Caco-2 (cell line): ENCODE measurements at regions not wholly inside any gene's neighbourhood (a gene's known extent, or its start where the extent isn't known, plus 50 kb on each side); places are given as distances from the start of the nearest gene placed in this dataset.

Source experiments
- BruUV-seq: library from RNA; stranded (reverse); fragments of 400-500 nt; replicated peaks from 2 replicates; lab custom pipeline; 2021; lab: Mats Ljungman, UMichigan
- CTCF ChIA-PET: fragments of 300-600 bp; sonication (Branson Sonifier 250); formaldehyde crosslinking; loops from one replicate; lab custom pipeline; 2022; ENCODE audit warnings: antibody characterized with exemption; lab: Charles Lee
- POLR2A ChIA-PET: fragments of 300-600 bp; sonication (Branson Sonifier 250); formaldehyde crosslinking; loops from one replicate; lab custom pipeline; 2022; ENCODE audit warnings: antibody characterized with exemption; lab: Charles Lee
- DNase-seq, 2 experiments: peaks; one replicate each; pipeline versions ENCODE4 v3.0.0 to v3.0.0-alpha.2; 2020 to 2022
- H3K27me3 ChIP-seq: replicated peaks from 2 replicates; pipeline ENCODE4 v1.6.0; 2011; ENCODE audit warnings: low read length; ENCODE audit not compliant: control insufficient read depth, insufficient read depth
- H3K36me3 ChIP-seq: 2 replicates; pipeline ENCODE4 v1.5.1; 2011; ENCODE audit warnings: low read length; ENCODE audit not compliant: control insufficient read depth, insufficient read depth
- H3K4me1 ChIP-seq: fragments of 250-450 bp; sonication (Bioruptor Pico); 2 replicates; pipeline ENCODE4 v1.5.1; 2020; ENCODE audit warnings: mild to moderate bottlenecking
- H3K4me3 ChIP-seq: 2 replicates; pipeline ENCODE4 v1.5.1; 2011; ENCODE audit warnings: low read depth, mild to moderate bottlenecking, control low read depth, low read length
- H3K9me3 ChIP-seq: fragments of 250-450 bp; sonication (Bioruptor Pico); 2 replicates; pipeline ENCODE4 v1.5.1; 2020; ENCODE audit warnings: mild to moderate bottlenecking, moderate library complexity
- H3K27ac Mint-ChIP-seq: one replicate; pipeline ENCODE4 v1.8.0; 2022; ENCODE audit warnings: mixed read lengths; ENCODE audit not compliant: unreplicated experiment
- H3K27me3 Mint-ChIP-seq: one replicate; pipeline ENCODE4 v1.8.0; 2022; ENCODE audit warnings: mixed read lengths; ENCODE audit not compliant: insufficient read depth, unreplicated experiment
- H3K36me3 Mint-ChIP-seq: one replicate; pipeline ENCODE4 v1.8.0; 2022; ENCODE audit warnings: mild to moderate bottlenecking, mixed read lengths; ENCODE audit not compliant: insufficient read depth, unreplicated experiment
- H3K4me1 Mint-ChIP-seq: one replicate; pipeline ENCODE4 v1.8.0; 2022; ENCODE audit warnings: low read depth, mixed read lengths; ENCODE audit not compliant: unreplicated experiment
- H3K4me3 Mint-ChIP-seq: one replicate; pipeline ENCODE4 v1.8.0; 2022; ENCODE audit warnings: mild to moderate bottlenecking, moderate library complexity, mixed read lengths; ENCODE audit not compliant: unreplicated experiment
- H3K9me3 Mint-ChIP-seq: one replicate; pipeline ENCODE4 v1.8.0; 2022; ENCODE audit warnings: mixed read lengths; ENCODE audit not compliant: unreplicated experiment
- intact Hi-C: fragments of 100-400 bp; cut with micrococcal nuclease; formaldehyde crosslinking; loops from one replicate; pipeline ENCODE4 v1.10.0; 2022; ENCODE audit not compliant: unreplicated experiment
- TF ChIP-seq, protein P1 (sequence below), 2 experiments: fragments of 200-600 bp in 1 of 2; IDR thresholded peaks; 1 replicate in 1 of 2; 2 replicates in 1 of 2; pipeline versions ENCODE4 v1.5.1 to v1.8.0; 2011 to 2022; ENCODE audit warnings: antibody characterized with exemption in 1 of 2, control low read depth in 1 of 2, inconsistent platforms in 1 of 2, low read depth in 1 of 2, low read length in 1 of 2, mild to moderate bottlenecking in 1 of 2, moderate library complexity in 1 of 2; ENCODE audit not compliant: insufficient read depth in 1 of 2, severe bottlenecking in 1 of 2, unreplicated experiment in 1 of 2

DNA sequence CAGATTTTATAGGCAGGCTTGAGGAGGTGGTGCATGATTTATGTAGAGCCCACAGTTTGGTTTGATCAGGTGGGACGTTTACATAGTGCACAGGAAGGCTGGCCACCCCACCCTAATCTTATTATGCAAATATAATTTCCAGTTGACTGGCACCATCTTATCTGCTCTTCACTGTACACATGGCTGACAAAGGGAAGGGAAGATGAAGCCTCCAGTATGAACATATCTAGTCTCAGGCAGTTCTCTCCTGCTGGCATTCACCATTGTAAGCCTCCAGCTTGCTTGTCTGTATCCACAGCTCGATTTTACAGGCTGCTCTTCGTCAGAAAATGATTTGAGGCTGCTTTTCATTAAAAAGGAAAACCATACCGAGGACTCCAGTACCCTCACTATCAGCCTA is 278.3 kb downstream of the TECRL start:
- intact Hi-C loops = no loop called here
- ChIA-PET POLR2A (no interaction called here), CTCF (no interaction called here)
- Histone ChIP-seq H3K27me3 (no peaks in the 10 kb centered on the region), H3K9me3 (no peaks in the 10 kb centered on the region), H3K4me3 (no peak overlapping the region), H3K36me3 (no peaks in the 10 kb centered on the region), H3K4me1 (no peaks in the 10 kb centered on the region)
- Mint-ChIP-seq H3K4me3 (no peak overlapping the region), H3K27ac (no peak overlapping the region), H3K27me3 (no peaks in the 10 kb centered on the region), H3K4me1 (no peaks in the 10 kb centered on the region), H3K9me3 (no peaks in the 10 kb centered on the region), H3K36me3 (no peaks in the 10 kb centered on the region)
- no TSS peak for BruUV-seq
- TF ChIP-seq, protein P1, sequence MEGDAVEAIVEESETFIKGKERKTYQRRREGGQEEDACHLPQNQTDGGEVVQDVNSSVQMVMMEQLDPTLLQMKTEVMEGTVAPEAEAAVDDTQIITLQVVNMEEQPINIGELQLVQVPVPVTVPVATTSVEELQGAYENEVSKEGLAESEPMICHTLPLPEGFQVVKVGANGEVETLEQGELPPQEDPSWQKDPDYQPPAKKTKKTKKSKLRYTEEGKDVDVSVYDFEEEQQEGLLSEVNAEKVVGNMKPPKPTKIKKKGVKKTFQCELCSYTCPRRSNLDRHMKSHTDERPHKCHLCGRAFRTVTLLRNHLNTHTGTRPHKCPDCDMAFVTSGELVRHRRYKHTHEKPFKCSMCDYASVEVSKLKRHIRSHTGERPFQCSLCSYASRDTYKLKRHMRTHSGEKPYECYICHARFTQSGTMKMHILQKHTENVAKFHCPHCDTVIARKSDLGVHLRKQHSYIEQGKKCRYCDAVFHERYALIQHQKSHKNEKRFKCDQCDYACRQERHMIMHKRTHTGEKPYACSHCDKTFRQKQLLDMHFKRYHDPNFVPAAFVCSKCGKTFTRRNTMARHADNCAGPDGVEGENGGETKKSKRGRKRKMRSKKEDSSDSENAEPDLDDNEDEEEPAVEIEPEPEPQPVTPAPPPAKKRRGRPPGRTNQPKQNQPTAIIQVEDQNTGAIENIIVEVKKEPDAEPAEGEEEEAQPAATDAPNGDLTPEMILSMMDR (IDR thresholded peaks at IDR 0.05; ENCODE audit: insufficient read depth in 1 of 2, low read depth in 1 of 2, low read length in 1 of 2, severe bottlenecking in 1 of 2, unreplicated experiment in 1 of 2) = no peak
- no peak for DNase-seq

DNA sequence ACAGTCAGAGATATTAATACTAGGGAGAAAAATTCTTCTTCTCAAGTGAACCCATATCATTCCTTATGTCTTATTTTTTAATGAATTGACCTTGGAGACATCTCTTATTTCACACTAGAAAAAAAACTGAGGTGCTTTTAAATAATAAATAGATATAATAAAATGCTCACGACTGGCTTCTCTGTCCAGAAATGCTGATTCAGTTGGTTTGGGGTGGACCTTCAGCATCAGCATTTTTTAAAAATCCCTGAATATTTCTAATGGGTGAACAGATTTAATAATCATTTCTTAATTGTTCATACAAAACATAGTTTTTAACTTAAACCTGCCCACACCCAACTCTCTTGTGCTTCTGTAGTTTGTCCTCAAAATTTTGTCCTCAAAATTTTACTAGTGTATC is 283.9 kb downstream of the TECRL start:
- Histone ChIP-seq H3K9me3 (no peaks in the 10 kb centered on the region), H3K27me3 (no peaks in the 10 kb centered on the region), H3K4me3 (no peak overlapping the region), H3K4me1 (no peaks in the 10 kb centered on the region), H3K36me3 (no peaks in the 10 kb centered on the region)
- Mint-ChIP-seq H3K27me3 (no peaks in the 10 kb centered on the region), H3K27ac (no peak overlapping the region), H3K36me3 (no peaks in the 10 kb centered on the region), H3K9me3 (no peaks in the 10 kb centered on the region), H3K4me3 (no peak overlapping the region), H3K4me1 (no peaks in the 10 kb centered on the region)
- POLR2A ChIA-PET = no interaction called here
- intact Hi-C loops = no loop called here
- CTCF ChIA-PET = no interaction called here
- no peak for DNase-seq
- BruUV-seq = no TSS peak
- TF ChIP-seq, protein P1 (IDR thresholded peaks at IDR 0.05; ENCODE audit: insufficient read depth in 1 of 2, low read depth in 1 of 2, low read length in 1 of 2, severe bottlenecking in 1 of 2, unreplicated experiment in 1 of 2) = no peak

DNA sequence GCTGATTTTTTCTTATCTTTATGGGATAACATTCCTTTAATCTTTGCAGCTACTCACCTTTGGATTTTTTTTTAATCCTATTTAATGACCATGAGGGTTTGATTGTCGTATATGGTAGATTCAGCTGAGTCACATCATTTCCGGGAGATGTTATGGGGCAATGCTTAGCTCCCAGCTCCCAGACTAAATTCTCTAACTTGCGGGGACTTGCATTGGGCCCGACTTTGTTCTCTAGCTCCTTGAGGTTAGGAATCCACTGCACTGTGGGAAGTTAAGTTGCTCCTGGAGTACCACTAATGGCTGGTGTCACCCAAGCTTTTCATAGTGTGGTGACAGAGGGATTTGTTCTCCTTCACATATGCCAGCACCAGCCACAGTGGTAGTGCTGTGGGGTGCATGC is 287.4 kb downstream of the TECRL start:
- TF ChIP-seq, protein P1 (IDR thresholded peaks at IDR 0.05; ENCODE audit: insufficient read depth in 1 of 2, low read depth in 1 of 2, low read length in 1 of 2, severe bottlenecking in 1 of 2, unreplicated experiment in 1 of 2) = no peak
- no TSS peak for BruUV-seq
- Histone ChIP-seq H3K27me3 (no peaks in the 10 kb centered on the region), H3K4me1 (no peaks in the 10 kb centered on the region), H3K9me3 (no peaks in the 10 kb centered on the region), H3K36me3 (no peaks in the 10 kb centered on the region), H3K4me3 (no peak overlapping the region)
- Mint-ChIP-seq H3K4me1 (no peaks in the 10 kb centered on the region), H3K36me3 (no peaks in the 10 kb centered on the region), H3K27me3 (no peaks in the 10 kb centered on the region), H3K9me3 (no peaks in the 10 kb centered on the region), H3K4me3 (no peak overlapping the region), H3K27ac (no peak overlapping the region)
- intact Hi-C loops = no loop called here
- ChIA-PET CTCF (no interaction called here), POLR2A (no interaction called here)
- no peak for DNase-seq
